ENCODE measurements at regions not wholly inside any gene's neighbourhood (a gene's known extent, or its start where the extent isn't known, plus 50 kb on each side); places are given as distances from the start of the nearest gene placed in this dataset.

DNA sequence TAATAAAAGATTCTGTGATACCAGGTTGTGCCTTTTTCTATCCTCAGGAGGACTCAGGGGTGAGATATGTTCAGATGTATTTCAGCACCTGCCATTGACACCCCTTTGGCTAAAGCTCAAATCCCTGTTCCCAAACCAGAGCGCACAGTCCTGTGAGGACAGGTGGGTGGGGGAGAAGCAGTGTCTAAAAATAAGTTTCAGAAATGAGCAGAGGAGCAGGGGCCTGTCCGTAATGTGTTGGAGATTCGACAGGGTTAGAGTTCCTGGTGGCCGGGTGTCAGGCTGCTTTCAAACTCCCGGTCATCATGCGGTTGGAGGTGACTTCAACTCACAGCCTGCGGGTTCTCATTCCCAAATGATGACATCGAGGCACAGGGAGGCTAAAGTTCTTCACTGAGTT lies 211.5 kb downstream of the KLF6 start:
- TF ChIP-seq, protein P1, sequence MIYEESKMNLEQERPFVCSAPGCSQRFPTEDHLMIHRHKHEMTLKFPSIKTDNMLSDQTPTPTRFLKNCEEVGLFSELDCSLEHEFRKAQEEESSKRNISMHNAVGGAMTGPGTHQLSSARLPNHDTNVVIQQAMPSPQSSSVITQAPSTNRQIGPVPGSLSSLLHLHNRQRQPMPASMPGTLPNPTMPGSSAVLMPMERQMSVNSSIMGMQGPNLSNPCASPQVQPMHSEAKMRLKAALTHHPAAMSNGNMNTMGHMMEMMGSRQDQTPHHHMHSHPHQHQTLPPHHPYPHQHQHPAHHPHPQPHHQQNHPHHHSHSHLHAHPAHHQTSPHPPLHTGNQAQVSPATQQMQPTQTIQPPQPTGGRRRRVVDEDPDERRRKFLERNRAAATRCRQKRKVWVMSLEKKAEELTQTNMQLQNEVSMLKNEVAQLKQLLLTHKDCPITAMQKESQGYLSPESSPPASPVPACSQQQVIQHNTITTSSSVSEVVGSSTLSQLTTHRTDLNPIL (CRISPR knock-in tag; IDR thresholded peaks at IDR 0.05; ENCODE audit: low read depth), result no peak
- TF ChIP-seq GLIS3 (CRISPR knock-in tag; IDR thresholded peaks at IDR 0.05) (no peak), SNAI2 (CRISPR knock-in tag; IDR thresholded peaks at IDR 0.05) (no peak), ISL1 (CRISPR knock-in tag; IDR thresholded peaks at IDR 0.05) (no peak), ZNF565 (CRISPR knock-in tag; conservative IDR thresholded peaks at IDR 0.05; ENCODE audit: low read depth) (no peak)
